ENCODE measurements at regions not wholly inside any gene's neighbourhood (a gene's known extent, or its start where the extent isn't known, plus 50 kb on each side); places are given as distances from the start of the nearest gene placed in this dataset.
"Not testable (repeated sequence)": the region's sequence is repeated elsewhere in the genome, so short reads cannot be mapped to it uniquely, and the experiment has no call there.

DNA sequence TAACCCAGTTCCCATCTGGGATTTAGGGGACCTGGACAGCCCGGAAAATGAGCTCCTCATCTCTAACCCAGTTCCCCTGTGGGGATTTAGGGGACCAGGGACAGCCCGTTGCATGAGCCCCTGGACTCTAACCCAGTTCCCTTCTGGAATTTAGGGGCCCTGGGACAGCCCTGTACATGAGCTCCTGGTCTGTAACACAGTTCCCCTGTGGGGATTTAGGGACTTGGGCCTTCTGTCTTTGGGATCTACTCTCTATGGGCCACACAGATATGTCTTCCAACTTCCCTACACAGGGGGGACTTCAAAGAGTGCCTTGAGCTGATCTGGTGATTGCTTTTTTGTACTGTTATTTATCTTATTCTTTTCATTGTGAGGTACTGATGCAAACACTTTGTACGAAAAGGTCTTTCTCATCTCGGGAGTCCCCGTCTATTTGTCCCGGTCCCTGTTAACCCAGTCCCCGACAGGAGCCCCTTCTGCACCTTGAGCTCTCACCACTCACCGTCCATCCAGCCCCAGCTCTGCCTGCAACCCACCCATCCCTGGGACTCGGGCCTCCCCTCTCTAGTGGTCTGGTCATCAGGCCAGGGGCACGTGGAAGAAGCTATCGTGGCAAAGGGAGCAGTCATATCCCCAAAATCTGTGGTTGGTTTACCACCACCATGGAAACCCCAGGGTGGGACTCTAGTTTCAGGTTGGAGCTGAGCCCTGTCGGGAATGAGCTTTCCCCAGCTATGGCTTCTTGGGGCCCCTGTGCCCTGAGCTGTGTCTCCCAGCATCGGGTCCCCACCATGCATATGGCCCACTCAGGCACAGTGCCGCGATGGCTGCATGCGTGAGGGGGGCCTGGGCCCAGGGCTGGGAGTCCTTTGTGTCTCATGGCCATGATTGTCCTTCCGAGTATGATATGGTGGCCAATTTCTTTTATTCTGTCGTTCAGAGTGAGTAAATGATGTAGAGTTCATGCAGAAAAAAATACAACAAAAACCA, 270.4 kb upstream of the PLCXD1 start:
- ATAC-seq, result peak; percentile 63
- not testable (repeated sequence) for DNase-seq

GRCh38 chrX:13821-14443, 267.2 kb upstream of the PLCXD1 start:
- DNase-seq, ATAC-seq: not testable (repeated sequence)

DNA sequence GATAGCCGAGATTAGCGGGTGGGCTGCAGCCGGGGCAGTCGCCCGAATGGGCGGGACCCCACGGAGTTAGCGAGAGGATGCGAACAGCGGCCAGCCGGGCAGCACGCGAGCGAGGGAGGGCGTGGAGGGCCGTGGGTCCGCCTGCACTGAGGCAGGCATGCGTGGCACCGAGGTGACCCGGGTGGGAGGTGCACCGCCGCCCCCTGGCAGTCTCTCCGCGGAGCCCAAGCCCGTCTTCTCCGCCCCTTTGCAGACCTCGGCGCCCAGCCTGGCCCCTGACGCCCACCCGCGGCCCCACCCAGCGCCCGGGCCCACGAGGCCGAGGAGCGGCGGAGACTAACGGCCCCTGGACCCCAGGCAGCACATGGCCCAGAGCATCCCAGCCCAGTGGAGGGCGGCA, 266.7 kb upstream of the PLCXD1 start:
- not testable (repeated sequence) for ATAC-seq, DNase-seq

- ATAC-seq, result peak; percentile 90
- DNase-seq, result peak; percentile 59
These were observed 262.3 kb upstream of the PLCXD1 start for GRCh38 chrX:18768-19454.

DNA sequence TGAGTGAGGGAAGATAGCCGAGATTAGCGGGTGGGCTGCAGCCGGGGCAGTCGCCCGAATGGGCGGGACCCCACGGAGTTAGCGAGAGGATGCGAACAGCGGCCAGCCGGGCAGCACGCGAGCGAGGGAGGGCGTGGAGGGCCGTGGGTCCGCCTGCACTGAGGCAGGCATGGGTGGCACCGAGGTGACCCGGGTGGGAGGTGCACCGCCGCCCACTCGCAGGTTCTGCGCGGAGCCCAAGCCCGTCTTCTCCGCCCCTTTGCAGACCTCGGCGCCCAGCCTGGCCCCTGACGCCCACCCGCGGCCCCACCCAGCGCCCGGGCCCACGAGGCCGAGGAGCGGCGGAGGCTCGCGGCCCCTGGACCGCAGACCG, 261.7 kb upstream of the PLCXD1 start:
- peak; percentile 38 for ATAC-seq
- not testable (repeated sequence) for DNase-seq

GRCh38 chrX:19912-20571, 261.1 kb upstream of the PLCXD1 start:
- DNase-seq (peak; percentile 12), ATAC-seq (peak; percentile 15)

DNA sequence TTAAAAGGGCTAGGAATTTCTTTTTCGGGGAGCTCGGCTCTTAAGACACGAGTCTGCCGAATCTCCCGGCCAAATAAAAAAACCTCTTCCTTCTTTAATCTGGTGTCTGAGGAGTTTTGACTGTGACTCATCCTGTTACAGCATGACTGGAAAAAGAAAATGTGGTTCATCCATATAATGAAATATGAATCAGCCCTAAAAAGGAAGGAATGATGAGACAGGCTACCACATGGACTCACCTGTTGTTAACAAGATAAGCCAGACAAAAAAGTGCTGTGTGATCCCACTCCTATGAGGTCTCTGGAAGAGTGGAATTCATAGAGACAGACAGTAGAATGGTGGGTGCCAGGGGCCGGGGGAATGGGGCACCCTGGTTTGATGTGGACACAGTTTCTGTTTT, 257.0 kb upstream of the PLCXD1 start:
- not testable (repeated sequence) for ATAC-seq, DNase-seq

Data from stimulated activated naive CD8-positive, alpha-beta T cell treated with anti-CD3 and anti-CD28 coated beads, Interleukin-15, Interleukin-2, amounts not matched to agents 100 U/mL and 50 U/mL, for 24 hours (primary cell).